Nephron progenitor cell (in vitro differentiated cells): ENCODE measurements at regions not wholly inside any gene's neighbourhood (a gene's known extent, or its start where the extent isn't known, plus 50 kb on each side); places are given as distances from the start of the nearest gene placed in this dataset.

Experiments
- DNase-seq: peaks from one replicate; pipeline ENCODE4 v3.0.0; 2021
- H3K27ac Mint-ChIP-seq: 2 replicates; pipeline ENCODE4 v1.8.0; 2021; ENCODE audit warnings: mild to moderate bottlenecking, moderate library complexity, mixed read lengths
- H3K27me3 Mint-ChIP-seq: 2 replicates; pipeline ENCODE4 v1.8.0; 2021; ENCODE audit warnings: mild to moderate bottlenecking, low read depth, mixed read lengths; ENCODE audit not compliant: poor library complexity
- H3K36me3 Mint-ChIP-seq: 2 replicates; pipeline ENCODE4 v1.8.0; 2021; ENCODE audit warnings: low read depth, mixed read lengths
- H3K4me1 Mint-ChIP-seq: 2 replicates; pipeline ENCODE4 v1.8.0; 2021; ENCODE audit warnings: mixed read lengths
- H3K4me3 Mint-ChIP-seq: 2 replicates; pipeline ENCODE4 v1.8.0; 2021; ENCODE audit warnings: mild to moderate bottlenecking, moderate library complexity, mixed read lengths
- H3K9me3 Mint-ChIP-seq: 2 replicates; pipeline ENCODE4 v1.8.0; 2021; ENCODE audit warnings: mild to moderate bottlenecking, moderate library complexity, mixed read lengths
- CTCF ChIP-seq: fragments of 200-600 bp; sonication (generic); IDR thresholded peaks from 2 replicates; pipeline ENCODE4 v1.5.0; 2021; ENCODE audit warnings: antibody characterized with exemption

DNA sequence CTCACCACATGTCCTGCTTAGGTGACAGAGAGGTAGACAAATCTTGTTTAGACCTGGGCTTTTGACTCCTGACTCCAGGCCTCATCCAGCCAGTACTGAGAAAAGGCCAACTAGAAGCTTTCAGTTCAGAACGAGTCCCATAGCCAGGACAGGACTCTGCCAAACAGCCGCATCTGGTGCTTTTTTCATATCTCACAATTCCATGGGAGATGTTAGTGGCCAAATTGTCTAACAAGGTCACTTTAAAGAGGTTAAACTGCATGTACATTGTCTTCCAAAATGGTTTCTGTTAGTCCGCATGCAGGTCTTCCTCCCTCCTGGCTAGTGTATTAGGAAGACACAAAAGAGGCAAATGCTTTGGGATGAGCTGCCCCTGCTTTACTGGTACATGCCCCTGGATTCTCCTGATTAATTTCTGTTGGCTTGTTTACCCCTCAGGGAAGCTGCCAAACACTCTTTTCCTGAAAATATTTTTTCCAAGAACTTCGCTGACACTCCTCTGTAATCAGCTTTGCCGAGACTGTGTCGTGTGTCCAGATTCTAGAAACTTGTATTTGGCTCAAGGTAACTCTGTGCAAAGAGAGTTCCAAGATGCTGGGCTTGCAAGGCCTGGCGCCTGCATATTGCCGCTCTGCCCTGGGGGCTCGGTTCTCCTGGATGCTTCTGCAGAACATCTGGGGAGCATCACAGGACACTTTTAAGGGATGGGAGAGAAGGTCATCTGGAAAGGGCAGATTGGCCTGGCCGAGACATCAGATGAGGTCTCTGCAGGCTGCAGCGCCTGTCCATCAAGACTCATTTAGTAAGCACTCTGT is 209.2 kb upstream of the APCDD1 start:
- Mint-ChIP-seq H3K4me3 (no peak overlapping the region), H3K36me3 (no peaks in the 10 kb centered on the region), H3K27me3 (no peaks in the 10 kb centered on the region)

DNA sequence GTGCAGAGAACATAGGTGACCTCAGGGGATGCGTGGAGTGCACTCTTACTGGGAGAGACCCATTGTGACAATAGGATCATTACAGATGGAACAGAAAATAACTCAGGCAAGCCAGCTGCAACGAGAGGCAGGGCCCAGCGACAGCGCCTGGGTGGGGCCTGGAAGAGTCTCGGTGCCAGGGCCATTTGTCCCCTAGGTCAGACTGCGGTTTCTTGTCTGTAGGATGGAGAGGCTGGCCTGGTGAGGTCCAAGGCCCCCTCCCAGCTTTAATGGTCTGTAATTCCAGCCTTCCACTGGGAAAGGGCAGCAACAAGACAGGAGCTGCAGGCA is 208.6 kb upstream of the APCDD1 start:
- H3K27ac Mint-ChIP-seq: no peak overlapping the region
- no peaks in the 10 kb centered on the region for H3K27me3 Mint-ChIP-seq
- H3K4me3 Mint-ChIP-seq: no peak overlapping the region
- no peak for TF ChIP-seq CTCF
- no peaks in the 10 kb centered on the region for H3K36me3 Mint-ChIP-seq
- H3K9me3 Mint-ChIP-seq: no peaks in the 10 kb centered on the region
- no peak for DNase-seq
- peaks cover 38% of the 10 kb centered on the region for H3K4me1 Mint-ChIP-seq

More for the DNA sequence above, 209.2 kb upstream of the APCDD1 start:
- H3K4me1 Mint-ChIP-seq: peaks cover 38% of the 10 kb centered on the region
- DNase-seq: no peak
- no peak for TF ChIP-seq CTCF
- no peaks in the 10 kb centered on the region for H3K9me3 Mint-ChIP-seq
- H3K27ac Mint-ChIP-seq: no peak overlapping the region

GRCh38 chr18:10247021-10247741 is 207.3 kb upstream of the APCDD1 start:
- H3K36me3 Mint-ChIP-seq: no peaks in the 10 kb centered on the region
- DNase-seq: no peak
- H3K4me1 Mint-ChIP-seq: peaks cover 38% of the 10 kb centered on the region
- no peaks in the 10 kb centered on the region for H3K9me3 Mint-ChIP-seq
- no peaks in the 10 kb centered on the region for H3K27me3 Mint-ChIP-seq
- H3K27ac Mint-ChIP-seq: no peak overlapping the region
- H3K4me3 Mint-ChIP-seq: no peak overlapping the region
- no peak for TF ChIP-seq CTCF

DNA sequence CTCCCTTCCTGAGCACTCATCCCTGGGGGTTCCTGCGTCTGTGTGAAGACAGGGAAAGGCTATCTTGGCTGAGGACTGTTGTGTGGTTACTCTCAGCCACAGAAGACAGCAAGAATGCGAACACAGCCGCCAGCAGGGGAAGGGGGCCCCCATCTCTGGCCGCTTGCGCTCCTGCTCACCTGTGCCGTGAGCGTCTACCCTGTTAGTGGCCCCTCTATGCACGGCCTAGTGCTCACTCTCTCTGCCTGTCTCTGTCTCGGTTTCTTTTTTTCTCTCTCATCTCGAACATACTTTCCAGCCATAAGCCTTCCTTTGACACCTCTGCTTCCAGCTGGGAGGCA is 206.7 kb upstream of the APCDD1 start:
- Mint-ChIP-seq H3K27me3 (no peaks in the 10 kb centered on the region), H3K27ac (peak overlapping the region; percentile 78)
- TF ChIP-seq CTCF: no peak

DNA sequence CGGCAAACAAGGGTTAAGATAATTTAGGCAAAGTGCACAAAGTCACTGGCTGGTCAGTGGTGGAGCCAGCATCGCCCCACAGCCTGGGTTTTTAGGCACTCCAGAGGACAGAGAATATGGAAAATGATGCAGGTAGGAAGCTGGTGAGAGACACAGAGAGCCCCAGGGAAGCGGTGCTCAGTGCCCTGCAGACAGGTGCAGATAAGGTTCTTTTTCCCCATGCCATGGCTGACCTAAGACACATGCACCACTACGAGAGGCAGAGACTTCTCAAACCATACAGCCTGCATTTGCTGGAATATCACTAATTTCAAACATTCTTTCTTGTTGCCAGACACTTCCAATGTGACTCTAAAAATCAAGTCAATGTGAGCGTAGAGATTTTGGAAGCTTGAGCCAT is 205.7 kb upstream of the APCDD1 start:
- H3K27ac Mint-ChIP-seq: no peak overlapping the region
- DNase-seq: no peak
- no peaks in the 10 kb centered on the region for H3K27me3 Mint-ChIP-seq
- no peak overlapping the region for H3K4me3 Mint-ChIP-seq
- no peaks in the 10 kb centered on the region for H3K36me3 Mint-ChIP-seq
- H3K4me1 Mint-ChIP-seq: peaks cover 38% of the 10 kb centered on the region
- no peak for TF ChIP-seq CTCF
- H3K9me3 Mint-ChIP-seq: no peaks in the 10 kb centered on the region

More for the DNA sequence above, 206.7 kb upstream of the APCDD1 start:
- H3K4me3 Mint-ChIP-seq: no peak overlapping the region
- no peak for DNase-seq
- peaks cover 38% of the 10 kb centered on the region for H3K4me1 Mint-ChIP-seq
- no peaks in the 10 kb centered on the region for H3K9me3 Mint-ChIP-seq
- no peaks in the 10 kb centered on the region for H3K36me3 Mint-ChIP-seq

GRCh38 chr18:10249270-10249669 is 205.2 kb upstream of the APCDD1 start:
- no peak overlapping the region for H3K4me3 Mint-ChIP-seq
- H3K36me3 Mint-ChIP-seq: no peaks in the 10 kb centered on the region
- TF ChIP-seq CTCF: no peak
- peaks cover 33% of the 10 kb centered on the region for H3K4me1 Mint-ChIP-seq
- no peaks in the 10 kb centered on the region for H3K9me3 Mint-ChIP-seq
- no peak for DNase-seq
- no peaks in the 10 kb centered on the region for H3K27me3 Mint-ChIP-seq
- no peak overlapping the region for H3K27ac Mint-ChIP-seq
